Stimulated activated CD4-positive, alpha-beta T cell treated with anti-CD3 and anti-CD28 coated beads, Interleukin-12 subunit alpha, Interleukin-12 subunit beta, amount 100 ng/mL, for 48 hours (primary cell): ENCODE measurements at regions not wholly inside any gene's neighbourhood (a gene's known extent, or its start where the extent isn't known, plus 50 kb on each side); places are given as distances from the start of the nearest gene placed in this dataset.
"Not testable (repeated sequence)": the region's sequence is repeated elsewhere in the genome, so short reads cannot be mapped to it uniquely, and the experiment has no call there.

Experiments used
- DNase-seq, 3 donors: peaks; one replicate each; pipeline ENCODE4 v3.0.0-alpha.2; 2020; ENCODE audit warnings: low read depth in 2 of 3, low spot score in 1 of 3

- DNase-seq = no peak
Observed at GRCh38 chr5:42950116-42950455, 90.0 kb downstream of the ANXA2R start.

- peak; percentile 37 to 44 (median 39) for DNase-seq
Observed at GRCh38 chr5:42949348-42950115, 90.6 kb downstream of the ANXA2R start.

GRCh38 chr5:42948961-42949347 lies 91.2 kb downstream of the ANXA2R start:
- peak in 1 of 3 donors; percentile 5 for DNase-seq

GRCh38 chr5:42944989-42945388 lies 95.1 kb downstream of the ANXA2R start:
- no peak for DNase-seq

- no peak for DNase-seq
Observed at GRCh38 chr5:42943931-42944631, 96.0 kb downstream of the ANXA2R start.

GRCh38 chr5:42940853-42941252 lies 99.3 kb downstream of the ANXA2R start:
- DNase-seq = no peak

- DNase-seq = not testable (repeated sequence)
Observed at GRCh38 chr5:42932011-42932410, 108.1 kb downstream of the ANXA2R start.

GRCh38 chr5:42931451-42931850 lies 108.7 kb downstream of the ANXA2R start:
- DNase-seq = not testable (repeated sequence)

GRCh38 chr5:42930934-42931333 lies 109.2 kb downstream of the ANXA2R start:
- no peak for DNase-seq

- DNase-seq = no peak
Observed at GRCh38 chr5:42929871-42930270, 110.2 kb downstream of the ANXA2R start.

GRCh38 chr5:42927730-42928129 lies 112.4 kb downstream of the ANXA2R start:
- DNase-seq = no peak

- DNase-seq = no peak
Observed at GRCh38 chr5:42924686-42925085, 113.0 kb upstream of the SELENOP start.

- DNase-seq = no peak
Observed at GRCh38 chr5:42924226-42924625, 112.5 kb upstream of the SELENOP start.

- DNase-seq = no peak
Observed at GRCh38 chr5:42923710-42924109, 112.0 kb upstream of the SELENOP start.

- no peak for DNase-seq
Observed at GRCh38 chr5:42919600-42919999, 107.9 kb upstream of the SELENOP start.

GRCh38 chr5:42915306-42915866 lies 103.7 kb upstream of the SELENOP start:
- DNase-seq = no peak

- DNase-seq = peak in 2 of 3 donors; percentile 7 to 25
Observed at GRCh38 chr5:42912184-42912798, 100.6 kb upstream of the SELENOP start.

- peak; percentile 81 to 83 (median 82) for DNase-seq
Observed at GRCh38 chr5:42908509-42909488, 97.1 kb upstream of the SELENOP start.

- DNase-seq = no peak
Observed at GRCh38 chr5:42908086-42908485, 96.4 kb upstream of the SELENOP start.

GRCh38 chr5:42905827-42906226 lies 94.1 kb upstream of the SELENOP start:
- no peak for DNase-seq

GRCh38 chr5:42900734-42901133 lies 89.0 kb upstream of the SELENOP start:
- DNase-seq = no peak
